HG02642 (cell line): ENCODE measurements at regions not wholly inside any gene's neighbourhood (a gene's known extent, or its start where the extent isn't known, plus 50 kb on each side); places are given as distances from the start of the nearest gene placed in this dataset.

Source experiments
- ATAC-seq: cut with Tn5 transposase; IDR thresholded peaks from one replicate; pipeline ENCODE4 v1.9.1; 2021; ENCODE audit warnings: mild to moderate bottlenecking; ENCODE audit not compliant: unreplicated experiment, poor library complexity

- no peak for ATAC-seq
These were observed 249.2 kb upstream of the GPRIN3 start for GRCh38 chr4:89556601-89557305.

DNA sequence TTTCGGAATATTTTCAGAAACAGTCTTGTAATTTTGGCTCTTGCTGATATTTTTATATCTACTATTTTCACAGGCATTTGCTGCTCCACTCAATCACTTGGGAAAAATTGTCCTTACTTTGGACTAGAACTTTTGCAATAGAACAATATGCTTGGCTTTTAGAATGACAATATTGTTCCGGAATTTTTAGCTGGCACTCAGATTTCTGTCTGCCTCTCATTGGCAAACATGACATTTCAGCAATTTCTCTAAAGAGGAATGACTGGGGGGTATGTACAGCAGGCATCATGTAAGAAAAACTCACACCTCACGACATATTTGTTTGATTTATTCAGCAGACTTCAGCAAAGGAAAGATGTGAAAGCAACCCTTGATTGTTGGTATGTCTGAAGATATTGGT is 243.6 kb upstream of the GPRIN3 start:
- no peak for ATAC-seq

- ATAC-seq, result no peak
These were observed 242.3 kb upstream of the GPRIN3 start for GRCh38 chr4:89549907-89550306.

DNA sequence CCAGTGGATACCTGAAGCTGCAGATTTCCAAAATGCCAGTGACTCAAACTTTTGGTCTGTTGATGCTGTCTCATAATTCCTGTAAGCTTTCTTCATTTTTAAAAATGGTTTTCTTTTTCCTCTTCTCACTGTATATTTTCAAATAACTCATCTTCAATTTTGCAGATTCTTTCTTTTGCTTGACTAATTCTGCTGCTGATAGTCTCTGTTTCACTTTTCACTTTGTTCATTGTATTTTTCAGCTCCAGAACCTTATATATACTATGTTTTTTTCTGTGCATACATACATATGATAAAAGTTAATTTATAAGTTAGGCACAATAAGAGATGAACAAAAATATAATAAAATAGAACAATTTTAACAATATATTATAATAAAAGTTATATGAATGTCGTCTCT is 237.7 kb upstream of the GPRIN3 start:
- no peak for ATAC-seq

- no peak for ATAC-seq
These were observed 234.4 kb upstream of the GPRIN3 start for GRCh38 chr4:89541998-89542397.

DNA sequence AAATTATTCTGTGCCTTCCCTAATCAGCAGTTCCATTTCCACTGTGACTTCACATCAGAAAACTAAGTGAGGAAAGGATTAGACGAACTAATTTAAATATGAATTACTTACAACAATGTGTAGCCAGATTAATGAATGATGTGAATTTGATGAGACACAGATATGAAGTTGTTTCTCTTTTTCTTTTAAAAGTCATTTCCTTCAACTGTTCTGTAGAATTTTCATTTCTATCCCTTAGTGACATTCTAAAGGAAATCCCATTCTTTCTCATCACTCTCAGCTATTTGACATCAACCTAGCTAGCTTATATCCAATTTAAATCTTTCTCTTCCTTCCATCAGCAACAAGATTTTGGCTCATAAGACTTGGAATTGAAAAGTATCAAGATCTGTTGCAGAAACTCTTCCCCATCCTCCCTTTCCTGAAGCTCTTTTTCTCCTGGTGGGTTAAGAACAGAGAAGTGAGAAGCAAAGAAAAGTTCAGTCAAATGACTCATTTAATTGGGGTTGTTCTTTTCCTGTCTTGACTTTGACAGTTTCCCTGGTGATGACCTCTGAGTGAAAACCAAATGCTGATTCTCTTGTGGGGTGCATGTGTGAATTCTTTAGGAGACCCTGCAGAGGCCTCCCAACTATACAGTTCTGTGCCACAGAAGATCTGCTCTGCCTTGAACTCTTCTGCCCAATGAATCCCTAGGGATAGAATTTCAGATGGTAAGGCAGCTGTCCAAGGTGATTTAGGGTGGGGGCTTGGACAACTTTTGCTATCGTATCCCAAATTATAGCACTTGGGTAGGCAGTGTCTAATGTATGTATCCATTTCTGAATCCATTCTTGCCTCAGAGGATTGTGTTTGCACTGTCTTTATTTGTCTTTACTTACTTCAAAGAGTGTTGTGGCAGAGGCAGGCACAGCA is 232.5 kb upstream of the GPRIN3 start:
- ATAC-seq, result no peak

GRCh38 chr4:89539374-89539773 is 231.8 kb upstream of the GPRIN3 start:
- no peak for ATAC-seq

GRCh38 chr4:89538886-89539285 is 231.3 kb upstream of the GPRIN3 start:
- no peak for ATAC-seq

- no peak for ATAC-seq
These were observed 230.6 kb upstream of the GPRIN3 start for GRCh38 chr4:89538171-89538570.

DNA sequence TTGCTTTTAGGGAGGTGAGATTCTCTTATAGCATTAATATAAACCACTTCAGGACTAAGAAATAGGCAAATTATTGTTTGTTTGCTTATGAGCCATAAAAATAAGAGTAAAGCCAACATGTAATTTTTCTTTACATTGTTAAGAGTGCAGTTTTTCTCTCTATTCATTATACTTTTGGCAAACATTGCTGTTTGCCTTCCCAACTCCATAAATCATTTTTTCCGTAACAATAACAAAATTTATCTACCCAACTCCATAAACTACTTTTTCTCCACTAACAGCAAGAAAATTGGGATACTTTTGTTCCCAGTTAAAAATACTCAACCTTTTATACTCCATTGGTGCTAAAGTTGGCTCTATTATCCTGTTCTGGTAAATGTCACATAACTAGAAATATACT is 229.7 kb upstream of the GPRIN3 start:
- ATAC-seq, result no peak

DNA sequence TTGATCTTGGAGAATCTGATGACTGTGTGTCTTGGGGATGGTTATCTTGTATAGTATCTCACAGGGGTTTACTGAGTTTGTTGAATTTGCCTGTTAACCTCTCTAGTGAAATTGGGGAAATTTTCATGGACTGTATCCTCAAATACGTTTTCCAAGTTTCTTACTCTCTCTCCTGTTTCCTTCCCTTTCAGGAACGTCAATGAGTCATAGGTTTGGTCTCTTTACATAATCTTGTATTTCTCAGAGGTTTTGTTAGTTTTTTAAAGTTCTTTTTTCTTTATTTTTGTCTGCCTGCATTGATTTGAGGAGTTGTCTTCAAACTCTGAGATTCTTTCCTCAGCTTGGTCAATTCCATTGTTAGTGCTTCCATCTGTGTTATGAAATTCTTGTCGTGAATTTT is 227.7 kb upstream of the GPRIN3 start:
- ATAC-seq, result no peak

DNA sequence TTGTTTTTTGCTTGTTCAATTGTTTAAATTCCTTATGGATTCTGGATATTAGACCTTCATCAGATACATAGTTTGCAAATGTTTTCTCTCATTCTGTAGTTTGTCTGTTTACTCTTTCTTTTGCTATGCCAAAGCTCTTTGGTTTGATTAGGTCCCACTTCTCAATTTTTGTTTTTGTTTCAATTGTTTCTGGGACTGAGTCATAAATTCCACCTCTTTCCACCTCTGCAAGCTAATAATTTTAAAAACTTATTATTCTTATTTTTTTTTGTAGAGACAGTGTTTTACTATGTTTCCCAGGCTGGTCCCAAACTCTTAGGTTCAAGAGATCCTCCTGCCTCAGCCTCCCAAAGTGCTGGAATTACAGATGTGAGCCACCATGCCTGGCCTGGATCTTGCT is 226.8 kb upstream of the GPRIN3 start:
- no peak for ATAC-seq

DNA sequence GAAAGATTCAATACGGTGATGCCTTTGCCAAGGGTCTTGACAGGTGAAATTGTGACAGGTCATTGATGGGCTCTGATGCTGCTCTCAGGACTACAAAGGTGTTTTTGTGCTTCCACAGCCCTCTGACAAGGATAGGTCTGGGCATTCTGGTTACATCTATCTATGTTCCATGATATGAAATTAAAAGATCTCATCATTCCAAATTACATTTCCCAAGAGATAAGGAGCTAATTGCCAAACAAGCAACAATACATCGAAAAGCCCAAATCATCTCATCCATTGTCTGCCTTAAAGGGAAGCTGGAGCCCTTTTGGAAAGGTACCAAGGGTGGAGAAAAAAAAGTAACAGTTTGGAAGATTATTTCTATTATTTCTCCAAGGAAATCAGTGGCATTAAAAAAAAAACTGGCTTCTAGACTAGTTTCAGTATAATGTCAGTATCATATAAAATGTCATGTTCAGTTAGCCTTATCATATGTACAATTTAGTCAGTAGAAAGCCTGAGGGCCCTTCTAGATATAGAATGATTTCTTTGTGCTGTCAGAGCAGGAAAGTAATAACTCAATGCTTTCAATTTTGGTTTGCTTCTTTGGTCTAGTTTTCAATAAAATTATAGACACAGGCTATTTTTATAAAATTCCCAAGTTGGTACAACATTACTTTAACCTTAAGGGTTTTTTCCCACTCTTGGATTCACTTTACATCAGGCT is 224.5 kb upstream of the GPRIN3 start:
- ATAC-seq, result no peak

DNA sequence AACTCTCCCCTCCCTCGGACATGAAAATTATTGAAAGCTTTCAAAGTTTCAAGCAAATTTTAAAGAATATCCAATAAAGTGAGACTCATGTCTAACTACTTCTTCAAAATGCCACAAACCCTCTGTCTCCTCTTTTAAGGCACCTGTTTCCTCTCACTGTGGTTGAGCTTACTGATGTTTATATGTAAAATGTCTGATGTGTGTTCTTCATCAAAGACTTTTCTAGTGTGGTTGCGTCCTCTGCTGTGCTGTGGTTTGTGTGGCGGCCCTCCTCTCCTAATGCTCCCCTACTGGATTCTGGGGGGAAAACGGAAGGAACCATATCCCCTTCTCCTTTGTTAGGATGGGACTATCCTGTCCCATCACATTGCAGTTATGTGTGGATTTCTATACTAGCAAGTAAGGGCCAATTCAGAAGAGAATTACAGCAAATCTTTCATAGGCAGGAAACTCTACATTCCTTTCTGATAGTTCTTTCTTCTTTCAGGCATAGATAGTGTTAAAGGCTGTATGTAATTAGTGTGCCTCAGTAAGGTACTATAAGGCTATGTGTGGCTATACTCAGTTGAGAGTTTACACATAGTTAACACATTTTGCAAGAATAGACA is 221.0 kb upstream of the GPRIN3 start:
- ATAC-seq, result no peak

DNA sequence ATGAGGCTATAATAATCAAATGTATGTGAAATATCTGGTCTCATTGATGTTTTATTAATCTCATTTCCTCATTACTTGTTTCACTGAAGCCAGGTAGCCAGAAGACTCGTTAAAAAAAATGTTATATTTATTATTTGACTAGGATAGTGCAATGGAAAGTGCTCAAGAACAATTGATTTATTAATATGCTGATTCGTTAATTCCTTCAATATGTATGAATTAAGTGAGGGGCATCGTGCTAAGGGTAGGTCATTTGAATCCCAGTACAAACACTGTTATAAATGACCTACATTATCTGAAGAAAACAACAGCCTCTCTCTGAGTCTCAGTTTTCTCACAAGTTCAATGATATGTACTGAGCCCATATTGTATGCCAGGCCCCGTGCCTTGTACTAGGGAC is 214.2 kb upstream of the GPRIN3 start:
- ATAC-seq, result no peak

DNA sequence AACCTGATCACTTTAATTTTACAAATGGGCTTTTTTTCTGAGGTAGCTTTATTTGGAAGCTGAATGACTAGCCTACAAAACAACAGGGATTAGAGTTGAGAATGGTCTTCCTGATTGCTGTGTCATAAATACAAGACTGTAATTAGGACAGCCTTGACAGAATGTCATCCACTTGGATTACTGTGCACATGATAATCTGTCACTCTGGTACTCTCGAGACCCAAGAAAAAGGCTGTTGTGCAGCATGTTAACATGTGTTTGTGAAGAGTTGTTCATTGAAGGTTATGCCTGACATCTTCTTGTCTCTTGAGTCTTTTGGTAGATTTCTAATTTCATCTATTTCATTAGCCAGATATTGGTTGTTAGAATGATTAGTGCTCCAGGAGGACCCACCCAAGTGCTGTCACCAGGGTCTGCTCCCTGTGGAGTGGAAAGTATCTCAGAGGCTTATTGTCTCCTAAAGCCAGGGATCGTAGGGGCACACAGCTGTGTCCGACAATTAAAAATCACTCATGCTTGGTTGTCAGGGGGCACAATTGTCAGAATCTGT is 212.2 kb upstream of the GPRIN3 start:
- ATAC-seq, result no peak

GRCh38 chr4:89518259-89518658 is 210.7 kb upstream of the GPRIN3 start:
- ATAC-seq, result no peak

DNA sequence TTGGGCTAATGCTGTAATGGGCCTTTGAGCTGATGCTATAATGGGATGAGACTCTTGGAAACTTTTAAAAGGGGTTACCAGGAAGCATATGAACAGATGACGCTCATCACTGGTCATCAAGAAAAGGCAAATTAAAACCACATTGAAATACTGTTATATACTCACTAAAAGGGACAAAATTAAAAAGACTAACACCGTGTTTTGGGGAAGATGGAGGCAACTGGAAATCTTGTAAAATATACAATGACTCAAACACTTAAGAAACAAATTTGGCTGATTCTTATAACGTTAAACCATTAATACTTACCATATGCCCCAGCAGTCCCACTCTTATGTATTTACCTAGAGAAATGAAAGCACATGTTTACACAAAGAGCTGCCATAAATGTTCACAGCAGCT is 207.2 kb upstream of the GPRIN3 start:
- ATAC-seq, result no peak

- no peak for ATAC-seq
These were observed 204.2 kb upstream of the GPRIN3 start for GRCh38 chr4:89511776-89512175.

DNA sequence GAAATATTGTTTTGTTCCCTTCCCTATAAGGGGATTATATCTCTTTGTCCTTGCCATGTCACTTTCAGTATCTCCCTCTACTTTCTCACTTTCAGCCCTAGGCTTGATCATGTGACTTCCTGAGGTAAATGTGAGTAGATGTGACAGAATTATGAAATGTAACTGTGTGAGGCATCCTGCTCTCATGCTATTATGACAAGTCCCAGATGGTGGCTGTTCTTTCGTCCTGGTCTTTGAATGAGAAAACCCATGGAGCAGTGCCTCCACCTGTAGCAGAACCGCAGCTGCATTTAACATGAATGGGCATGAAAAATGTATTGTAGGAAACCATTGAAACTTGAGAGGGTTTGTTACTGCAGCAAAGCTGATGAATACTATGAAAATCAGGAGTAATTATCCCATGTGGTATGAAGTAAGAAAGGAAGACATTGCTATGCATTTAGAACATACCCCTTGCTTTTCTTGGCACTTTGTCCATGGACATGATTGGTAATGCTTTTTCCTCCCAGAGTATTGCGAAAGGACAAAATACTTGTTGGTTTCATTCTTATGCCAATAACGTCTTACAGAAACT is 202.2 kb upstream of the GPRIN3 start:
- ATAC-seq, result peak; percentile 98
